AG09309 (cell line): ENCODE measurements at regions not wholly inside any gene's neighbourhood (a gene's known extent, or its start where the extent isn't known, plus 50 kb on each side); places are given as distances from the start of the nearest gene placed in this dataset.

ENCODE experiments used
- DNase-seq: peaks from one replicate; pipeline ENCODE4 v3.0.0-alpha.2; 2010; ENCODE audit warnings: low read depth
- H3K4me3 ChIP-seq: 2 replicates; pipeline ENCODE4 v1.5.1; 2011; ENCODE audit warnings: mild to moderate bottlenecking, low read depth, low read length, moderate library complexity; ENCODE audit not compliant: control insufficient read depth
- TF ChIP-seq, protein P1 (sequence below): IDR thresholded peaks from 2 replicates; pipeline ENCODE4 v1.5.1; 2011; ENCODE audit warnings: mild to moderate bottlenecking, low read depth, low read length, inconsistent platforms; ENCODE audit not compliant: insufficient read depth, control insufficient read depth; ENCODE audit errors: missing control alignments

DNA sequence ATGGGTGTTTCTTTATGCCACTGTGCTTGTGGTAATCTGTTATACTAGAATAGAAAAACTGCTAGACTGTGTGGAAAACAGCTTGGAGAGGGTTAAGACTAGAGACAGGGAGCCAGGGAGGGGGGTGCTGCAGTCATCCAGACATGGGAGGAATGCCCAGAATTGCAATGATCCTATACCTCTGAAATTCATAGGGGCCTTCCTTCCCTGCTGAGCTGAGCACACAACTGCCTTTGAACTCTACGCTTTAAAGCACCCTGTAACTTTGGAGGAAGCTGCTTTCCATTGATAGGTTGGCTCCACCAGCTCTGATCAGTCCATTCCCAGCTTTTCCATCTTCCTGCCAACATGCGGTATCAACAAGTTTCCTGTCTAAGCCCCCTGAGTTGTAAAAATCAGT lies 155.9 kb upstream of the RASGEF1B start:
- TF ChIP-seq, protein P1, sequence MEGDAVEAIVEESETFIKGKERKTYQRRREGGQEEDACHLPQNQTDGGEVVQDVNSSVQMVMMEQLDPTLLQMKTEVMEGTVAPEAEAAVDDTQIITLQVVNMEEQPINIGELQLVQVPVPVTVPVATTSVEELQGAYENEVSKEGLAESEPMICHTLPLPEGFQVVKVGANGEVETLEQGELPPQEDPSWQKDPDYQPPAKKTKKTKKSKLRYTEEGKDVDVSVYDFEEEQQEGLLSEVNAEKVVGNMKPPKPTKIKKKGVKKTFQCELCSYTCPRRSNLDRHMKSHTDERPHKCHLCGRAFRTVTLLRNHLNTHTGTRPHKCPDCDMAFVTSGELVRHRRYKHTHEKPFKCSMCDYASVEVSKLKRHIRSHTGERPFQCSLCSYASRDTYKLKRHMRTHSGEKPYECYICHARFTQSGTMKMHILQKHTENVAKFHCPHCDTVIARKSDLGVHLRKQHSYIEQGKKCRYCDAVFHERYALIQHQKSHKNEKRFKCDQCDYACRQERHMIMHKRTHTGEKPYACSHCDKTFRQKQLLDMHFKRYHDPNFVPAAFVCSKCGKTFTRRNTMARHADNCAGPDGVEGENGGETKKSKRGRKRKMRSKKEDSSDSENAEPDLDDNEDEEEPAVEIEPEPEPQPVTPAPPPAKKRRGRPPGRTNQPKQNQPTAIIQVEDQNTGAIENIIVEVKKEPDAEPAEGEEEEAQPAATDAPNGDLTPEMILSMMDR, result no peak
- no peak overlapping the region for H3K4me3 ChIP-seq
- no peak for DNase-seq

DNA sequence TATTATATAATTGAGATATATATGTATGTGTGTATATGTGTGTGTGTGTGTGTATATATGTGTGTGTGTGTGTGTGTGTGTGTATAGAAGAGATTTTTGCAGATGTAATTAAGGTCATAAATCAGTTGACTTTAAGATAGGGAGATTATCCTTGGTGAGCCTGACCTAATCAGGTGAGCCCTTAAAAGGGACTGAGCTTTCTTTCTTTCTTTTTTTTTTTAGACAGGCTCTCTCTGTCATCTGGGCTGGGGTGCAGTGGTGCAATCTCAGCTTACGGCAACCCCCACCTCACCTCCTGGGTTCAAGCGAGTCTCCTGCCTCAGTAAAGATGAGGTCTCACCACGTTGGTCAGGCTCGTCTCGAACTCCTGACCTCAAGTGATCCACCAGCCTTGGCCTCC lies 155.1 kb upstream of the RASGEF1B start:
- TF ChIP-seq, protein P1, result no peak
- DNase-seq, result no peak
- H3K4me3 ChIP-seq, result no peak overlapping the region

DNA sequence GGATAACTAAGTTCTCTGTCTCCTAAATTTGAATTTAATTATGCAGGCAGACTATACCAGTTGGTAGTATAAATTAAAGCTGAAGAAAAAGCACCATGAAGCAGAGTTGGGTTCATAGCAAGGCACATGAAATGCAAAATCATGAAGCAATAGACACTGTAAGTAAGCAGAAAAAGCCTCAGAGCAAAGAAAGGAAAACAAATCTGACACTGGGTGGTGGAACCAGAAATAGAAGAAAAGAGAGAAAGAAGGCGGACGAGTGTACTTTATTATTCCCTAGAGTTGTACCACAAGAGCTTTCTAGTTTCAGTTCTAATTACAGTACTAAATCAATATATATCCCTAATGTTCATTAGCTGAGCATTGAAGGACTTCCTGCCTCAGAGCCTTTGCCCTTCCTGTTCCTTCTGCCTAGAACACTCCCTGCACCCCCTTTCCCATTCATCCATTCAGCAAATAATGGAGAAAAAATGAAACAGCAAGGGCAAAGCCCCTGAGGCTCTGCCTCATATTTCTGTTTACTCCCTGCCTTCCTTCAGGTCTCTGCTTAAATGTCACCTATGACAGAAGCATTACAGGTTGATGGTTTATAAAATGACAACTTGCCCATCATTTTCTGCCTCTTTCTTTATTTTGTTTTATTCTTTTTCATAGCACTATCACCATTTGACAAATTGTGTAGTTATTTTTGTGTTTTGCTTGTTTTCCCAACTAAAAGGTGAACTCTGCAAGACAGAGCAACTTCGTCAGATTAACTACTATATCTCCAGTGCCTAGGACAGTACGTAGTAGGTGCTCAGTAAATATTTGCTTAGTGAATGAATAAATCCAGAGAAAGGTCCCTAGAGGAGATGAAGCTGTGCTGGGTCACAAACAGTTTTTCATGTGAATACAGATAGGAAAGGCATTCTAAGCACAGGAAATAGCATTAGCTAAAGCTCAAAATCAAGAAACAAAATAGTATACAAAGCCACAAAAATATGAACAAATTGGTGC lies 154.0 kb upstream of the RASGEF1B start:
- TF ChIP-seq, protein P1, result no peak
- no peak overlapping the region for H3K4me3 ChIP-seq
- no peak for DNase-seq

DNA sequence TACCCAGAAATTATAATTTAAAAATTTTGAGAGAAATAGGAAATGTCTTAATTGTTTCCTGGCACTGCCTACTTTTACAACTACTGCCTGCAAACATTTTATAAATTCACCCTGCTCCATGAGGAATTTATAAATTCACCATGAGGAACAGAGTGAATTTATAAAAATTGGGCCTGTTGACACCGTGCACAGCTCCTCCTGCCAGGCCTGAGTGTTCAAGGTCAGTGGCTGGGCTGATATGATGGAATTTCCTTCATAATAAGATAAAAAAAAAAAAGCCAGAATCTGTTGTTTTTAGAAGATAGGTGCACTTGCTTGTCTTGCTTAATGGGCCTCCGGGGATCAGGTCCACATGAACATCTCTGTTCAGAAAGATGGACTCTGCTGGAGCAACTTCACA lies 151.7 kb upstream of the RASGEF1B start:
- no peak overlapping the region for H3K4me3 ChIP-seq
- no peak for DNase-seq
- TF ChIP-seq, protein P1, result no peak

DNA sequence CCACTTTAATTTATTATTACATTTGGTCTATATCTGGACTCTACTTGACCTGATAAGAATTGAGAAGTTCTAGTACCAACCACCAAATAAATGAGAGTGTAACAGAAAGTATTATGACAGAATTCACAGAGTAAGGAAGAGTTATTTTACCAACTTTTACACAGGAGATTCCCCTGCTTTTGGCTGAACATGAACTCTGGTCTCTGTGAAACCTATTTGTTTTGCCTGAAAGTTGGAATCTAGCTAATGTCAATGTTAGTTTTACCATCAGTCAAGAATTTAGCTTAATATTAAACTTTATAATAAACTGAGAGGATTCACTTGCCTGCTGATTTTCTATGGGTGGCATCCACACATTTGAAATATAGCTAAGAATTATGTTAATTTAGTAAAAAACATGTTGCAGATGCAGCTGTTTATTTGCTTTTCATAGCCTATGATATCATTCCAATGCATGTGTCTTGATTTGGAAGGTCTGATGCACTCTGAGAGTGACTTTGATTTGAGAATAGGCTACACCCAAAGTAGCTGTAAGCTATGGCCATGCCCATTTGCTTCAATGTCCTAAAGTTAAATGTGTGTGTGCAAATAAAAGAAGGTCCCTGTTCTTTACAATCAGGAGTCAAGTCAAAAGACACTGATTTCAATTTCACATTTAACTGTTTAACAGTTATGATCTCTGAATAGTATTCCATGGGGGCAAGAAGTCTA lies 150.9 kb upstream of the RASGEF1B start:
- no peak overlapping the region for H3K4me3 ChIP-seq
- TF ChIP-seq, protein P1, result no peak
- no peak for DNase-seq

DNA sequence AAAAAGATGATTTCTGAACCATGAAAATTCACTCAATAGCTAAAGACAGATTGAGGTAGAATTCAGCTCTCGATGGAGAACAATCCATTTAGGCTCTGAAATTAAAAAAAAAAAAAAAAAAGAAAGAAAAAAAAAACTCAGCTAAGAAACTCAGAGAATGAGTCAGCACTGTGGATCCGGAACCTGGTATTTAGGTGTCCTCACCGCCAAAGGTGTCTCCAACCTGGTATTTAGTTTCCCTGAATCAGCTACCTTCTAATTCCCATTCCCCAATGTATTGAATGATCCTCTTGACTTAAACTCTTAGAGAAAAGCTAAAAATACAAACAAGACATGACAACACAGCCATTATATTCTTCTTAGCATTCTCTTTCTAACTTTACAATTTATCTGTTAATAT lies 150.3 kb upstream of the RASGEF1B start:
- TF ChIP-seq, protein P1, result no peak
- DNase-seq, result no peak
- no peak overlapping the region for H3K4me3 ChIP-seq
